ENCODE measurements at regions not wholly inside any gene's neighbourhood (a gene's known extent, or its start where the extent isn't known, plus 50 kb on each side); places are given as distances from the start of the nearest gene placed in this dataset.

GRCh38 chr1:238985312-238985711, 401.1 kb upstream of the CHRM3 start:
- Mint-ChIP-seq H3K4me3 (no peak overlapping the region), H3K36me3 (no peaks in the 10 kb centered on the region), H3K9me3 (peaks cover 2% of the 10 kb centered on the region), H3K4me1 (no peaks in the 10 kb centered on the region), H3K27ac (no peak overlapping the region)
- ATAC-seq (no peak), DNase-seq (ENCODE audit: low spot score in 2 of 2) (no peak)

- no peak overlapping the region for H3K27ac Mint-ChIP-seq
- H3K36me3 Mint-ChIP-seq = no peaks in the 10 kb centered on the region
- no peaks in the 10 kb centered on the region for H3K4me1 Mint-ChIP-seq
- ATAC-seq = no peak
- H3K9me3 Mint-ChIP-seq = peaks cover 4% of the 10 kb centered on the region
- no peak overlapping the region for H3K4me3 Mint-ChIP-seq
- DNase-seq (ENCODE audit: low spot score in 2 of 2) = no peak
Observed at GRCh38 chr1:238982736-238983135, 403.6 kb upstream of the CHRM3 start.

GRCh38 chr1:238981317-238981933, 404.9 kb upstream of the CHRM3 start:
- no peak overlapping the region for H3K4me3 Mint-ChIP-seq
- H3K27ac Mint-ChIP-seq = no peak overlapping the region
- no peak for ATAC-seq
- peaks cover 4% of the 10 kb centered on the region for H3K9me3 Mint-ChIP-seq
- H3K36me3 Mint-ChIP-seq = no peaks in the 10 kb centered on the region
- H3K4me1 Mint-ChIP-seq = no peaks in the 10 kb centered on the region
- no peak for DNase-seq (ENCODE audit: low spot score in 2 of 2)

GRCh38 chr1:238980053-238980452, 406.3 kb upstream of the CHRM3 start:
- DNase-seq (ENCODE audit: low spot score in 2 of 2) (no peak), ATAC-seq (no peak)
- no peak overlapping the region for H3K4me3 Mint-ChIP-seq
- no peaks in the 10 kb centered on the region for H3K4me1 Mint-ChIP-seq
- H3K27ac Mint-ChIP-seq = no peak overlapping the region
- peaks cover 4% of the 10 kb centered on the region for H3K9me3 Mint-ChIP-seq
- no peaks in the 10 kb centered on the region for H3K36me3 Mint-ChIP-seq

- DNase-seq (ENCODE audit: low spot score in 2 of 2) = no peak
- ATAC-seq = no peak
- Mint-ChIP-seq H3K4me3 (no peak overlapping the region), H3K36me3 (no peaks in the 10 kb centered on the region), H3K4me1 (no peaks in the 10 kb centered on the region), H3K27ac (no peak overlapping the region), H3K9me3 (peaks cover 27% of the 10 kb centered on the region)
Observed at GRCh38 chr1:238964631-238965030, 421.7 kb upstream of the CHRM3 start.

GRCh38 chr1:238962941-238963340, 423.4 kb upstream of the CHRM3 start:
- no peak for ATAC-seq
- no peak overlapping the region for H3K4me3 Mint-ChIP-seq
- no peak for DNase-seq (ENCODE audit: low spot score in 2 of 2)
- no peaks in the 10 kb centered on the region for H3K4me1 Mint-ChIP-seq
- H3K36me3 Mint-ChIP-seq = no peaks in the 10 kb centered on the region
- no peak overlapping the region for H3K27ac Mint-ChIP-seq
- H3K9me3 Mint-ChIP-seq = peaks cover 27% of the 10 kb centered on the region

GRCh38 chr1:238961790-238962189, 424.6 kb upstream of the CHRM3 start:
- H3K27ac Mint-ChIP-seq = no peak overlapping the region
- no peak for ATAC-seq

GRCh38 chr1:238960071-238960470, 426.3 kb upstream of the CHRM3 start:
- H3K4me1 Mint-ChIP-seq = no peaks in the 10 kb centered on the region
- H3K27ac Mint-ChIP-seq = no peak overlapping the region
- no peaks in the 10 kb centered on the region for H3K36me3 Mint-ChIP-seq
- peaks cover 27% of the 10 kb centered on the region for H3K9me3 Mint-ChIP-seq
- no peak for ATAC-seq
- no peak for DNase-seq (ENCODE audit: low spot score in 2 of 2)
- H3K4me3 Mint-ChIP-seq = no peak overlapping the region

More at GRCh38 chr1:238961790-238962189, 424.6 kb upstream of the CHRM3 start:
- no peak for DNase-seq (ENCODE audit: low spot score in 2 of 2)
- Mint-ChIP-seq H3K4me3 (no peak overlapping the region), H3K4me1 (no peaks in the 10 kb centered on the region), H3K9me3 (peaks cover 27% of the 10 kb centered on the region), H3K36me3 (no peaks in the 10 kb centered on the region)

- no peak for ATAC-seq
- Mint-ChIP-seq H3K27ac (no peak overlapping the region), H3K36me3 (no peaks in the 10 kb centered on the region), H3K4me1 (no peaks in the 10 kb centered on the region), H3K4me3 (no peak overlapping the region), H3K9me3 (peaks cover 9% of the 10 kb centered on the region)
- no peak for DNase-seq (ENCODE audit: low spot score in 2 of 2)
Observed at GRCh38 chr1:238955934-238956333, 430.4 kb upstream of the CHRM3 start.

GRCh38 chr1:238954865-238955264, 431.5 kb upstream of the CHRM3 start:
- no peak overlapping the region for H3K27ac Mint-ChIP-seq
- no peaks in the 10 kb centered on the region for H3K4me1 Mint-ChIP-seq
- DNase-seq (ENCODE audit: low spot score in 2 of 2) = no peak
- ATAC-seq = no peak
- H3K36me3 Mint-ChIP-seq = no peaks in the 10 kb centered on the region
- peaks cover 8% of the 10 kb centered on the region for H3K9me3 Mint-ChIP-seq
- H3K4me3 Mint-ChIP-seq = no peak overlapping the region

GRCh38 chr1:238953448-238954010, 432.8 kb upstream of the CHRM3 start:
- no peak overlapping the region for H3K27ac Mint-ChIP-seq
- DNase-seq (ENCODE audit: low spot score in 2 of 2) = no peak
- no peaks in the 10 kb centered on the region for H3K4me1 Mint-ChIP-seq

GRCh38 chr1:238951809-238952208, 434.6 kb upstream of the CHRM3 start:
- DNase-seq (ENCODE audit: low spot score in 2 of 2) = no peak
- Mint-ChIP-seq H3K9me3 (peaks cover 8% of the 10 kb centered on the region), H3K4me1 (no peaks in the 10 kb centered on the region), H3K36me3 (no peaks in the 10 kb centered on the region), H3K4me3 (no peak overlapping the region), H3K27ac (no peak overlapping the region)
- no peak for ATAC-seq

More at GRCh38 chr1:238953448-238954010, 432.8 kb upstream of the CHRM3 start:
- H3K4me3 Mint-ChIP-seq = no peak overlapping the region
- peaks cover 8% of the 10 kb centered on the region for H3K9me3 Mint-ChIP-seq
- no peak for ATAC-seq
- no peaks in the 10 kb centered on the region for H3K36me3 Mint-ChIP-seq

GRCh38 chr1:238950784-238951183, 435.6 kb upstream of the CHRM3 start:
- no peak overlapping the region for H3K27ac Mint-ChIP-seq

GRCh38 chr1:238950017-238950416, 436.4 kb upstream of the CHRM3 start:
- Mint-ChIP-seq H3K4me1 (no peaks in the 10 kb centered on the region), H3K36me3 (no peaks in the 10 kb centered on the region), H3K27ac (no peak overlapping the region), H3K9me3 (peaks cover 5% of the 10 kb centered on the region), H3K4me3 (no peak overlapping the region)
- no peak for ATAC-seq
- DNase-seq (ENCODE audit: low spot score in 2 of 2) = no peak

More at GRCh38 chr1:238950784-238951183, 435.6 kb upstream of the CHRM3 start:
- Mint-ChIP-seq H3K4me3 (no peak overlapping the region), H3K4me1 (no peaks in the 10 kb centered on the region), H3K9me3 (peaks cover 5% of the 10 kb centered on the region), H3K36me3 (no peaks in the 10 kb centered on the region)
- ATAC-seq (no peak), DNase-seq (ENCODE audit: low spot score in 2 of 2) (no peak)

GRCh38 chr1:238944028-238944427, 442.3 kb upstream of the CHRM3 start:
- ATAC-seq (no peak), DNase-seq (ENCODE audit: low spot score in 2 of 2) (no peak)
- Mint-ChIP-seq H3K27ac (no peak overlapping the region), H3K36me3 (no peaks in the 10 kb centered on the region), H3K4me1 (no peaks in the 10 kb centered on the region), H3K9me3 (peaks cover 4% of the 10 kb centered on the region), H3K4me3 (no peak overlapping the region)

GRCh38 chr1:238927899-238928298, 458.5 kb upstream of the CHRM3 start:
- no peak overlapping the region for H3K4me3 Mint-ChIP-seq
- H3K4me1 Mint-ChIP-seq = no peaks in the 10 kb centered on the region
- H3K27ac Mint-ChIP-seq = no peak overlapping the region
- H3K36me3 Mint-ChIP-seq = no peaks in the 10 kb centered on the region
- DNase-seq (ENCODE audit: low spot score in 2 of 2) = no peak
- peaks cover 11% of the 10 kb centered on the region for H3K9me3 Mint-ChIP-seq
- ATAC-seq = no peak

Data from stimulated activated effector memory CD8-positive, alpha-beta T cell treated with anti-CD3 and anti-CD28 coated beads, Interleukin-12 subunit alpha, Interleukin-12 subunit beta, amount 100 ng/mL, for 72 hours (primary cell).